ENCODE measurements at regions not wholly inside any gene's neighbourhood (a gene's known extent, or its start where the extent isn't known, plus 50 kb on each side); places are given as distances from the start of the nearest gene placed in this dataset.

- DNase-seq (ENCODE audit: low spot score), result no peak
- no peak for TF ChIP-seq CTCF (IDR thresholded peaks at IDR 0.05; ENCODE audit: extremely low read depth, insufficient read depth, missing control alignments)
- in situ Hi-C loops (cut with MboI; ENCODE audit: low pct_unique_long_range_greater_than_20kb, low sequenced_read_pairs, unreplicated experiment), result no loop called here
Measured at GRCh38 chr5:166505544-166505943, 1785.9 kb upstream of the WWC1 start.

GRCh38 chr5:166507810-166508425 lies 1783.5 kb upstream of the WWC1 start:
- no peak for TF ChIP-seq CTCF (IDR thresholded peaks at IDR 0.05; ENCODE audit: extremely low read depth, insufficient read depth, missing control alignments)
- DNase-seq (ENCODE audit: low spot score), result no peak
- in situ Hi-C loops (cut with MboI; ENCODE audit: low pct_unique_long_range_greater_than_20kb, low sequenced_read_pairs, unreplicated experiment), result no loop called here

- in situ Hi-C loops (cut with MboI; ENCODE audit: low pct_unique_long_range_greater_than_20kb, low sequenced_read_pairs, unreplicated experiment), result no loop called here
- TF ChIP-seq CTCF (IDR thresholded peaks at IDR 0.05; ENCODE audit: extremely low read depth, insufficient read depth, missing control alignments), result no peak
- no peak for DNase-seq (ENCODE audit: low spot score)
Measured at GRCh38 chr5:166509085-166509484, 1782.4 kb upstream of the WWC1 start.

- in situ Hi-C loops (cut with MboI; ENCODE audit: low pct_unique_long_range_greater_than_20kb, low sequenced_read_pairs, unreplicated experiment), result no loop called here
- no peak for DNase-seq (ENCODE audit: low spot score)
- TF ChIP-seq CTCF (IDR thresholded peaks at IDR 0.05; ENCODE audit: extremely low read depth, insufficient read depth, missing control alignments), result no peak
Measured at GRCh38 chr5:166517976-166518375, 1773.5 kb upstream of the WWC1 start.

- DNase-seq (ENCODE audit: low spot score), result no peak
- in situ Hi-C loops (cut with MboI; ENCODE audit: low pct_unique_long_range_greater_than_20kb, low sequenced_read_pairs, unreplicated experiment), result no loop called here
- no peak for TF ChIP-seq CTCF (IDR thresholded peaks at IDR 0.05; ENCODE audit: extremely low read depth, insufficient read depth, missing control alignments)
Measured at GRCh38 chr5:166523206-166523605, 1768.2 kb upstream of the WWC1 start.

GRCh38 chr5:166529200-166529599 lies 1762.2 kb upstream of the WWC1 start:
- no peak for TF ChIP-seq CTCF (IDR thresholded peaks at IDR 0.05; ENCODE audit: extremely low read depth, insufficient read depth, missing control alignments)
- DNase-seq (ENCODE audit: low spot score), result no peak
- in situ Hi-C loops (cut with MboI; ENCODE audit: low pct_unique_long_range_greater_than_20kb, low sequenced_read_pairs, unreplicated experiment), result no loop called here
